HCT116 (cell line): ENCODE measurements at regions not wholly inside any gene's neighbourhood (a gene's known extent, or its start where the extent isn't known, plus 50 kb on each side); places are given as distances from the start of the nearest gene placed in this dataset.

Experiments used
- ATAC-seq: fragments of 200-7000 bp; cut with Tn5 transposase; 2 replicates; pipeline ENCODE4 v1.9.1; 2020; ENCODE audit warnings: mild to moderate bottlenecking, moderate library complexity
- BruUV-seq: library from RNA; stranded (reverse); fragments of 400-500 nt; replicated peaks from 2 replicates; lab custom pipeline; 2021; lab: Mats Ljungman, UMichigan
- CTCF ChIA-PET: fragments of 300-600 bp; sonication (Branson Sonifier 250); formaldehyde crosslinking; loops from one replicate; lab custom pipeline; 2021; ENCODE audit warnings: antibody characterized with exemption; lab: Charles Lee
- POLR2A ChIA-PET: fragments of 300-600, 350-600 bp; sonication (Branson Sonifier 250); formaldehyde crosslinking; loops from one replicate; lab custom pipeline; 2021; ENCODE audit warnings: antibody characterized with exemption; lab: Charles Lee
- RAD21 ChIA-PET, 2 experiments: fragments of 300-600 bp; sonication (Branson Sonifier 250); formaldehyde crosslinking; loops; one replicate each; lab custom pipeline; 2023; ENCODE audit warnings: low total read pairs in 2 of 2; ENCODE audit not compliant: uncharacterized antibody in 2 of 2, unreplicated experiment in 2 of 2, low non-redundant PET in 1 of 2; lab: Charles Lee
- DNase-seq: peaks from one replicate; pipeline ENCODE4 v3.0.0-alpha.2; 2010; ENCODE audit warnings: low read depth, low spot score
- H2AFZ ChIP-seq: fragments of 200-600 bp; shearing (Covaris generic), sonication (generic); 2 replicates; pipeline ENCODE4 v1.6.1; 2017; ENCODE audit warnings: low read depth, mixed run types, mixed read lengths, antibody characterized with exemption, low read length; ENCODE audit not compliant: poor library complexity, severe bottlenecking
- H3K27ac ChIP-seq: 2 replicates; pipeline ENCODE4 v1.5.1; 2012; ENCODE audit warnings: low read depth, low read length
- H3K27me3 ChIP-seq: fragments of 200-600 bp; sonication (generic); 2 replicates; pipeline ENCODE4 v1.6.1; 2016; ENCODE audit warnings: mixed run types, low read length, mixed read lengths; ENCODE audit not compliant: insufficient read depth
- H3K36me3 ChIP-seq, 2 experiments: fragments of 200-500 bp in 1 of 2; fragments of 200-600 bp in 1 of 2; sonication (Bioruptor generic) in 1 of 2; sonication (generic) in 1 of 2; 2 replicates each; pipeline versions ENCODE4 v1.5.1 to v1.6.1; 2014 to 2016; ENCODE audit warnings: low read length in 2 of 2, inconsistent platforms in 1 of 2, mixed read lengths in 1 of 2, mixed run types in 1 of 2; ENCODE audit not compliant: insufficient read depth in 2 of 2, control insufficient read depth in 1 of 2
- H3K4me1 ChIP-seq, 2 experiments: fragments of 200-600 bp in 1 of 2; sonication (generic) in 1 of 2; 2 replicates each; pipeline versions ENCODE4 v1.5.1 to v1.6.1; 2012 to 2017; ENCODE audit warnings: low read length in 2 of 2, inconsistent platforms in 1 of 2, mild to moderate bottlenecking in 1 of 2, mixed read lengths in 1 of 2, mixed run types in 1 of 2, moderate library complexity in 1 of 2; ENCODE audit not compliant: insufficient read depth in 2 of 2, control insufficient read depth in 1 of 2
- H3K4me2 ChIP-seq: fragments of 200-600 bp; sonication (generic); 2 replicates; pipeline ENCODE4 v1.6.1; 2017; ENCODE audit warnings: mixed run types, low read length, mixed read lengths
- H3K4me3 ChIP-seq, 2 experiments: fragments of 200-600 bp in 1 of 2; sonication (generic) in 1 of 2; replicated peaks in 1 of 2; 2 replicates each; pipeline ENCODE4 v1.5.1; 2011 to 2016; ENCODE audit warnings: low read length in 2 of 2, control low read depth in 1 of 2, low read depth in 1 of 2, mild to moderate bottlenecking in 1 of 2, mixed read lengths in 1 of 2, mixed run types in 1 of 2
- H3K79me2 ChIP-seq: fragments of 200-600 bp; sonication (generic); 2 replicates; pipeline ENCODE4 v1.6.1; 2017; ENCODE audit warnings: mild to moderate bottlenecking, mixed run types, low read length, moderate library complexity, mixed read lengths; ENCODE audit not compliant: insufficient read depth
- H3K9ac ChIP-seq: fragments of 200-600 bp; sonication (generic); 2 replicates; pipeline ENCODE4 v1.6.1; 2016; ENCODE audit warnings: low read length, mixed read lengths
- H3K9me2 ChIP-seq: fragments of 200-600 bp; sonication (generic), shearing (Covaris generic); 2 replicates; pipeline ENCODE4 v1.6.1; 2017; ENCODE audit warnings: mixed run types, mild to moderate bottlenecking, moderate library complexity; ENCODE audit not compliant: insufficient read depth
- H3K9me3 ChIP-seq, 2 experiments: fragments of 200-500 bp in 1 of 2; fragments of 200-600 bp in 1 of 2; sonication (Bioruptor generic) in 1 of 2; sonication (generic) in 1 of 2; 2 replicates each; pipeline ENCODE4 v1.6.1; 2014 to 2017; ENCODE audit warnings: low read length in 2 of 2, mixed read lengths in 2 of 2, inconsistent platforms in 1 of 2, low read depth in 1 of 2, mild to moderate bottlenecking in 1 of 2, mixed run types in 1 of 2, moderate library complexity in 1 of 2; ENCODE audit not compliant: control insufficient read depth in 1 of 2, insufficient read depth in 1 of 2
- H4K20me1 ChIP-seq: fragments of 200-600 bp; sonication (generic), shearing (Covaris generic); 2 replicates; pipeline ENCODE4 v1.6.1; 2017; ENCODE audit warnings: mixed run types, mild to moderate bottlenecking, moderate library complexity; ENCODE audit not compliant: insufficient read depth
- CBX3 ChIP-seq: IDR thresholded peaks from 2 replicates; pipeline ENCODE4 v1.6.1; 2012; ENCODE audit warnings: low read depth
- CEBPB ChIP-seq: IDR thresholded peaks from 2 replicates; pipeline ENCODE4 v1.6.1; 2012; ENCODE audit warnings: low read depth
- ELF1 ChIP-seq: IDR thresholded peaks from 2 replicates; pipeline ENCODE4 v1.6.1; 2012; ENCODE audit warnings: low read depth, borderline replicate concordance
- EZH2 ChIP-seq: fragments of 200-600 bp; sonication (generic); IDR thresholded peaks from 2 replicates; pipeline ENCODE4 v1.6.1; 2017; ENCODE audit warnings: antibody characterized with exemption, mixed run types
- EZH2phosphoT487 ChIP-seq: fragments of 200-600 bp; IDR thresholded peaks from 2 replicates; pipeline ENCODE4 v1.6.1; 2018; ENCODE audit warnings: antibody characterized with exemption, borderline replicate concordance
- FOSL1 ChIP-seq: IDR thresholded peaks from 2 replicates; pipeline ENCODE4 v1.6.1; 2012; ENCODE audit warnings: low read depth
- JUND ChIP-seq: IDR thresholded peaks from 2 replicates; pipeline ENCODE4 v1.6.1; 2012
- MAX ChIP-seq: IDR thresholded peaks from 2 replicates; pipeline ENCODE4 v1.6.1; 2012
- POLR2A ChIP-seq: IDR thresholded peaks from 2 replicates; pipeline ENCODE4 v1.7.0; 2011; ENCODE audit warnings: borderline replicate concordance; ENCODE audit not compliant: insufficient read depth, insufficient read length; ENCODE audit errors: extremely low read depth
- POLR2AphosphoS5 ChIP-seq: IDR thresholded peaks from 2 replicates; pipeline ENCODE4 v1.6.1; 2011; ENCODE audit warnings: mild to moderate bottlenecking, low read depth, low read length, moderate library complexity
- RAD21 ChIP-seq: IDR thresholded peaks from 2 replicates; pipeline ENCODE4 v1.6.1; 2012; ENCODE audit warnings: low read depth, mild to moderate bottlenecking
- SIN3A ChIP-seq: IDR thresholded peaks from 2 replicates; pipeline ENCODE4 v1.6.1; 2012; ENCODE audit warnings: low read depth
- SRF ChIP-seq: IDR thresholded peaks from 2 replicates; pipeline ENCODE4 v1.6.1; 2012; ENCODE audit warnings: low read depth
- TCF7L2 ChIP-seq: IDR thresholded peaks from 2 replicates; pipeline ENCODE4 v1.7.0; 2011; ENCODE audit warnings: borderline replicate concordance, inconsistent platforms; ENCODE audit not compliant: insufficient read depth, insufficient read length; ENCODE audit errors: extremely low read depth
- YY1 ChIP-seq: IDR thresholded peaks from 2 replicates; pipeline ENCODE4 v1.6.1; 2011; ENCODE audit warnings: low read length, low read depth, moderate library complexity, mild to moderate bottlenecking; ENCODE audit not compliant: insufficient replicate concordance; ENCODE audit errors: extremely low read depth
- ZBTB33 ChIP-seq: IDR thresholded peaks from 2 replicates; pipeline ENCODE4 v1.6.1; 2011; ENCODE audit warnings: mild to moderate bottlenecking, low read length, moderate library complexity; ENCODE audit not compliant: insufficient replicate concordance; ENCODE audit errors: extremely low read depth
- ZFX ChIP-seq: fragments of 450-650 bp; IDR thresholded peaks from 2 replicates; pipeline ENCODE4 v1.6.1; 2017
- ZNF274 ChIP-seq: fragments of 200-500 bp; sonication (Bioruptor generic); IDR thresholded peaks from 2 replicates; pipeline ENCODE4 v1.6.1; 2014; ENCODE audit warnings: mild to moderate bottlenecking, low read depth, low read length, inconsistent platforms
- intact Hi-C: fragments of 100-400 bp; cut with micrococcal nuclease; formaldehyde crosslinking; loops from 2 replicates; pipeline ENCODE4 v1.10.0; 2022
- TF ChIP-seq, protein P1 (sequence below): IDR thresholded peaks from 2 replicates; pipeline ENCODE4 v1.6.1; 2012
- TF ChIP-seq, protein P2 (sequence below): IDR thresholded peaks from 2 replicates; pipeline ENCODE4 v1.6.1; 2012; ENCODE audit warnings: low read depth

DNA sequence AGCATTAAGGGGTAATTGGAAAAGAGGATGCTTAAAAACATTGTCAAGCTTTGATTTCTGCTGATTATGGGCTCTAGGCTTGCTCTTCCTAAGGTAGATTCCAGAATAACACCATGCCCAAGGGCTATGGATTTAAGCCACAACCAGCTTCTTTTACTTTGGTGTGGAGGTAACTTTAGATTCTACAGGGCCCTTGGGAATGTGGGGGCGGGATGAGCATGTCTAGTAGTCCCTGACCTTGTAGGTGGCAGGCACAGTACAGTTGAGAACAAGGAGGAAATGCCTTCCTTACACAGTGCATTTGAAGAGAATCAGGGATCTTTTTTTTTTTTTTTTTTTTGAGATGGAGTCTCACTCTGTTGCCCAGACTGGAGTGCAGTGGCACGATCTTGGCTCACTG, 364.2 kb downstream of the NYAP2 start:
- no peak overlapping the region for H3K27ac ChIP-seq
- H3K4me1 ChIP-seq, result no peaks in the 10 kb centered on the region
- no peak overlapping the region for H2AFZ ChIP-seq
- no TSS peak for BruUV-seq
- ATAC-seq, result no peak
- no peak overlapping the region for H3K9ac ChIP-seq
- ChIA-PET CTCF (no interaction called here), POLR2A (interaction anchor here (0.7 kb wide), 1 partner anchor 350 kb away, joined by 3 read pairs; no protein-coding TSS in a partner anchor), RAD21 (no interaction called here)
- H4K20me1 ChIP-seq, result no peaks in the 10 kb centered on the region
- H3K4me2 ChIP-seq, result no peak overlapping the region
- no peak overlapping the region for H3K4me3 ChIP-seq
- no peaks in the 10 kb centered on the region for H3K27me3 ChIP-seq
- H3K36me3 ChIP-seq, result no peaks in the 10 kb centered on the region
- intact Hi-C loops, result no loop called here
- no peaks in the 10 kb centered on the region for H3K79me2 ChIP-seq
- no peaks in the 10 kb centered on the region for H3K9me2 ChIP-seq
- no peak for TF ChIP-seq ELF1
- TF ChIP-seq ZFX, result no peak
- no peak for TF ChIP-seq EZH2phosphoT487
- TF ChIP-seq TCF7L2, result no peak
- TF ChIP-seq EZH2, result no peak
- no peak for TF ChIP-seq ZNF274
- TF ChIP-seq RAD21, result no peak
- no peak for TF ChIP-seq MAX
- no peak for TF ChIP-seq SRF
- TF ChIP-seq FOSL1, result no peak
- no peak for TF ChIP-seq YY1
- no peak for TF ChIP-seq JUND
- no peak for TF ChIP-seq CBX3
- TF ChIP-seq CEBPB, result no peak
- TF ChIP-seq, protein P1, sequence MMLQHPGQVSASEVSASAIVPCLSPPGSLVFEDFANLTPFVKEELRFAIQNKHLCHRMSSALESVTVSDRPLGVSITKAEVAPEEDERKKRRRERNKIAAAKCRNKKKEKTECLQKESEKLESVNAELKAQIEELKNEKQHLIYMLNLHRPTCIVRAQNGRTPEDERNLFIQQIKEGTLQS, result no peak
- no peak for TF ChIP-seq POLR2AphosphoS5
- TF ChIP-seq SIN3A, result no peak
- TF ChIP-seq ZBTB33, result no peak
- TF ChIP-seq POLR2A, result no peak
- TF ChIP-seq, protein P2, sequence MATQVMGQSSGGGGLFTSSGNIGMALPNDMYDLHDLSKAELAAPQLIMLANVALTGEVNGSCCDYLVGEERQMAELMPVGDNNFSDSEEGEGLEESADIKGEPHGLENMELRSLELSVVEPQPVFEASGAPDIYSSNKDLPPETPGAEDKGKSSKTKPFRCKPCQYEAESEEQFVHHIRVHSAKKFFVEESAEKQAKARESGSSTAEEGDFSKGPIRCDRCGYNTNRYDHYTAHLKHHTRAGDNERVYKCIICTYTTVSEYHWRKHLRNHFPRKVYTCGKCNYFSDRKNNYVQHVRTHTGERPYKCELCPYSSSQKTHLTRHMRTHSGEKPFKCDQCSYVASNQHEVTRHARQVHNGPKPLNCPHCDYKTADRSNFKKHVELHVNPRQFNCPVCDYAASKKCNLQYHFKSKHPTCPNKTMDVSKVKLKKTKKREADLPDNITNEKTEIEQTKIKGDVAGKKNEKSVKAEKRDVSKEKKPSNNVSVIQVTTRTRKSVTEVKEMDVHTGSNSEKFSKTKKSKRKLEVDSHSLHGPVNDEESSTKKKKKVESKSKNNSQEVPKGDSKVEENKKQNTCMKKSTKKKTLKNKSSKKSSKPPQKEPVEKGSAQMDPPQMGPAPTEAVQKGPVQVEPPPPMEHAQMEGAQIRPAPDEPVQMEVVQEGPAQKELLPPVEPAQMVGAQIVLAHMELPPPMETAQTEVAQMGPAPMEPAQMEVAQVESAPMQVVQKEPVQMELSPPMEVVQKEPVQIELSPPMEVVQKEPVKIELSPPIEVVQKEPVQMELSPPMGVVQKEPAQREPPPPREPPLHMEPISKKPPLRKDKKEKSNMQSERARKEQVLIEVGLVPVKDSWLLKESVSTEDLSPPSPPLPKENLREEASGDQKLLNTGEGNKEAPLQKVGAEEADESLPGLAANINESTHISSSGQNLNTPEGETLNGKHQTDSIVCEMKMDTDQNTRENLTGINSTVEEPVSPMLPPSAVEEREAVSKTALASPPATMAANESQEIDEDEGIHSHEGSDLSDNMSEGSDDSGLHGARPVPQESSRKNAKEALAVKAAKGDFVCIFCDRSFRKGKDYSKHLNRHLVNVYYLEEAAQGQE, result no peak
- TF ChIP-seq, all 23 proteins: peak for 0
- H3K9me3 ChIP-seq, result no peaks in the 10 kb centered on the region
- DNase-seq, result no peak
